ENCODE measurements at regions not wholly inside any gene's neighbourhood (a gene's known extent, or its start where the extent isn't known, plus 50 kb on each side); places are given as distances from the start of the nearest gene placed in this dataset.

- Histone ChIP-seq H4K20me1 (ENCODE audit: insufficient read depth, low read length) (no peaks in the 10 kb centered on the region), H3K4me2 (replicated peaks; ENCODE audit: extremely low read depth, low read length, poor library complexity, severe bottlenecking) (no peak overlapping the region), H3K36me3 (replicated peaks in 1 of 2; ENCODE audit: control insufficient read depth in 1 of 2, insufficient read depth in 2 of 2, low read length in 2 of 2) (no peaks in the 10 kb centered on the region), H3K27me3 (ENCODE audit: control insufficient read depth in 2 of 2, insufficient read depth in 2 of 2, low read length in 2 of 2) (no peaks in the 10 kb centered on the region), H3K9ac (ENCODE audit: insufficient read depth, low read length, poor library complexity, severe bottlenecking) (no peak overlapping the region), H3K4me1 (ENCODE audit: control insufficient read depth in 1 of 2, insufficient read depth in 2 of 2, low read length in 2 of 2) (no peaks in the 10 kb centered on the region), H3K27ac (ENCODE audit: low read depth in 1 of 2, low read length in 2 of 2) (no peak overlapping the region), H3K9me3 (replicated peaks in 1 of 2; ENCODE audit: control insufficient read depth in 1 of 2, insufficient read depth in 1 of 2, low read length in 2 of 2) (peaks cover 35 to 67% of the 10 kb centered on the region in 2 donors), H3K4me3 (replicated peaks in 1 of 3; ENCODE audit: low read depth in 2 of 3, low read length in 3 of 3) (no peak overlapping the region), H2AFZ (ENCODE audit: insufficient read depth, low read depth, low read length, poor library complexity, severe bottlenecking) (no peak overlapping the region), H3K79me2 (ENCODE audit: insufficient read depth, low read length) (no peaks in the 10 kb centered on the region)
- H3K4me1 Mint-ChIP-seq = no peaks in the 10 kb centered on the region
- peak overlapping the region in 1 of 7 donors; percentile 72 for H3K27ac Mint-ChIP-seq
- no peak for TF ChIP-seq CTCF (IDR thresholded peaks at IDR 0.05)
- H3K9me3 Mint-ChIP-seq = peaks cover 25 to 47% (median 29%) of the 10 kb centered on the region in 7 donors
- 85% methylated on average over 7 of the region's 9 CpGs for WGBS (ENCODE audit: insufficient coverage)
- DNase-seq = no peak
- H3K4me3 Mint-ChIP-seq = no peak overlapping the region
- intact Hi-C loops (cut with micrococcal nuclease) = no loop called here
- H3K36me3 Mint-ChIP-seq = no peaks in the 10 kb centered on the region
- H3K27me3 Mint-ChIP-seq (ENCODE audit: low read depth in 3 of 3) = peaks cover 0 to 2% (median 0%) of the 10 kb centered on the region in 3 donors
Measured at GRCh38 chr5:3029396-3029795, 277.9 kb upstream of the IRX2 start.

GRCh38 chr5:3027866-3028635 lies 276.6 kb upstream of the IRX2 start:
- H4K20me1 ChIP-seq (ENCODE audit: insufficient read depth, low read length) = no peaks in the 10 kb centered on the region
- intact Hi-C loops (cut with micrococcal nuclease) = no loop called here
- no peak overlapping the region for H2AFZ ChIP-seq (ENCODE audit: insufficient read depth, low read depth, low read length, poor library complexity, severe bottlenecking)
- H3K4me1 ChIP-seq (ENCODE audit: control insufficient read depth in 1 of 2, insufficient read depth in 2 of 2, low read length in 2 of 2) = no peaks in the 10 kb centered on the region
- H3K4me3 ChIP-seq (replicated peaks in 1 of 3; ENCODE audit: low read depth in 2 of 3, low read length in 3 of 3) = no peak overlapping the region
- peaks cover 32 to 77% of the 10 kb centered on the region in 2 donors for H3K9me3 ChIP-seq (replicated peaks in 1 of 2; ENCODE audit: control insufficient read depth in 1 of 2, insufficient read depth in 1 of 2, low read length in 2 of 2)
- Mint-ChIP-seq H3K27ac (no peak overlapping the region), H3K4me1 (no peaks in the 10 kb centered on the region), H3K4me3 (no peak overlapping the region), H3K36me3 (no peaks in the 10 kb centered on the region), H3K9me3 (peaks cover 23 to 49% (median 30%) of the 10 kb centered on the region in 7 donors), H3K27me3 (ENCODE audit: low read depth in 3 of 3) (peaks cover 0 to 2% (median 0%) of the 10 kb centered on the region in 3 donors)
- H3K27me3 ChIP-seq (ENCODE audit: control insufficient read depth in 2 of 2, insufficient read depth in 2 of 2, low read length in 2 of 2) = no peaks in the 10 kb centered on the region
- 86% methylated on average over 18 of the region's 23 CpGs for WGBS (ENCODE audit: insufficient coverage)
- no peak overlapping the region for H3K27ac ChIP-seq (ENCODE audit: low read depth in 1 of 2, low read length in 2 of 2)
- H3K9ac ChIP-seq (ENCODE audit: insufficient read depth, low read length, poor library complexity, severe bottlenecking) = no peak overlapping the region
- DNase-seq = no peak
- H3K36me3 ChIP-seq (replicated peaks in 1 of 2; ENCODE audit: control insufficient read depth in 1 of 2, insufficient read depth in 2 of 2, low read length in 2 of 2) = no peaks in the 10 kb centered on the region
- TF ChIP-seq CTCF (IDR thresholded peaks at IDR 0.05) = no peak
- H3K4me2 ChIP-seq (replicated peaks; ENCODE audit: extremely low read depth, low read length, poor library complexity, severe bottlenecking) = no peak overlapping the region
- no peaks in the 10 kb centered on the region for H3K79me2 ChIP-seq (ENCODE audit: insufficient read depth, low read length)
